Activated naive CD8-positive, alpha-beta T cell treated with anti-CD3 and anti-CD28 coated beads for 36 hours (primary cell): ENCODE measurements at regions not wholly inside any gene's neighbourhood (a gene's known extent, or its start where the extent isn't known, plus 50 kb on each side); places are given as distances from the start of the nearest gene placed in this dataset.

Experiments
- DNase-seq: peaks from one replicate; pipeline ENCODE4 v3.0.0; 2021
- H3K27ac Mint-ChIP-seq: one replicate; pipeline ENCODE4 v1.8.0; 2022; ENCODE audit warnings: mild to moderate bottlenecking, moderate library complexity, mixed read lengths
- H3K27me3 Mint-ChIP-seq: one replicate; pipeline ENCODE4 v1.8.0; 2022; ENCODE audit warnings: mild to moderate bottlenecking, mixed read lengths
- H3K36me3 Mint-ChIP-seq: one replicate; pipeline ENCODE4 v1.8.0; 2021; ENCODE audit warnings: mild to moderate bottlenecking, mixed read lengths
- H3K4me1 Mint-ChIP-seq: one replicate; pipeline ENCODE4 v1.8.0; 2021; ENCODE audit warnings: mixed read lengths
- H3K4me3 Mint-ChIP-seq: one replicate; pipeline ENCODE4 v1.8.0; 2022; ENCODE audit warnings: mild to moderate bottlenecking, moderate library complexity, mixed read lengths
- H3K9me3 Mint-ChIP-seq: one replicate; pipeline ENCODE4 v1.8.0; 2022; ENCODE audit warnings: mixed read lengths

GRCh38 chr1:181387702-181388101 is 95.6 kb upstream of the CACNA1E start:
- Mint-ChIP-seq H3K27me3 (no peaks in the 10 kb centered on the region), H3K4me3 (no peak overlapping the region), H3K36me3 (no peaks in the 10 kb centered on the region)

GRCh38 chr1:181390410-181391077 is 92.8 kb upstream of the CACNA1E start:
- H3K9me3 Mint-ChIP-seq = no peaks in the 10 kb centered on the region
- H3K4me1 Mint-ChIP-seq = peaks cover 32% of the 10 kb centered on the region
- no peaks in the 10 kb centered on the region for H3K36me3 Mint-ChIP-seq
- H3K27me3 Mint-ChIP-seq = no peaks in the 10 kb centered on the region
- no peak overlapping the region for H3K27ac Mint-ChIP-seq
- no peak for DNase-seq
- H3K4me3 Mint-ChIP-seq = no peak overlapping the region

More at GRCh38 chr1:181387702-181388101, 95.6 kb upstream of the CACNA1E start:
- no peaks in the 10 kb centered on the region for H3K9me3 Mint-ChIP-seq
- H3K4me1 Mint-ChIP-seq = peaks cover 20% of the 10 kb centered on the region
- H3K27ac Mint-ChIP-seq = no peak overlapping the region
- no peak for DNase-seq

GRCh38 chr1:181391301-181391900 is 91.9 kb upstream of the CACNA1E start:
- no peaks in the 10 kb centered on the region for H3K9me3 Mint-ChIP-seq
- no peak overlapping the region for H3K27ac Mint-ChIP-seq
- H3K4me1 Mint-ChIP-seq = peaks cover 32% of the 10 kb centered on the region
- no peaks in the 10 kb centered on the region for H3K27me3 Mint-ChIP-seq
- no peak overlapping the region for H3K4me3 Mint-ChIP-seq
- no peak for DNase-seq
- H3K36me3 Mint-ChIP-seq = no peaks in the 10 kb centered on the region

- Mint-ChIP-seq H3K9me3 (no peaks in the 10 kb centered on the region), H3K27ac (peak overlapping the region; percentile 30), H3K4me1 (peaks cover 32% of the 10 kb centered on the region), H3K4me3 (no peak overlapping the region), H3K27me3 (no peaks in the 10 kb centered on the region), H3K36me3 (no peaks in the 10 kb centered on the region)
- DNase-seq = no peak
Observed at GRCh38 chr1:181392133-181392532, 91.2 kb upstream of the CACNA1E start.

GRCh38 chr1:181392613-181393220 is 90.6 kb upstream of the CACNA1E start:
- Mint-ChIP-seq H3K27ac (peak overlapping the region; percentile 30), H3K27me3 (no peaks in the 10 kb centered on the region), H3K36me3 (no peaks in the 10 kb centered on the region), H3K9me3 (no peaks in the 10 kb centered on the region), H3K4me3 (no peak overlapping the region), H3K4me1 (peaks cover 36% of the 10 kb centered on the region)
- DNase-seq = no peak

- no peak overlapping the region for H3K4me3 Mint-ChIP-seq
- DNase-seq = no peak
- H3K9me3 Mint-ChIP-seq = no peaks in the 10 kb centered on the region
Observed at GRCh38 chr1:181394766-181395165, 88.6 kb upstream of the CACNA1E start.

GRCh38 chr1:181396171-181396670 is 87.1 kb upstream of the CACNA1E start:
- no peaks in the 10 kb centered on the region for H3K27me3 Mint-ChIP-seq
- H3K4me1 Mint-ChIP-seq = peaks cover 55% of the 10 kb centered on the region
- no peak overlapping the region for H3K27ac Mint-ChIP-seq
- no peaks in the 10 kb centered on the region for H3K36me3 Mint-ChIP-seq
- H3K4me3 Mint-ChIP-seq = no peak overlapping the region
- peak; percentile 58 for DNase-seq
- no peaks in the 10 kb centered on the region for H3K9me3 Mint-ChIP-seq

More at GRCh38 chr1:181394766-181395165, 88.6 kb upstream of the CACNA1E start:
- H3K4me1 Mint-ChIP-seq = peaks cover 52% of the 10 kb centered on the region
- no peaks in the 10 kb centered on the region for H3K36me3 Mint-ChIP-seq
- H3K27me3 Mint-ChIP-seq = no peaks in the 10 kb centered on the region
- H3K27ac Mint-ChIP-seq = no peak overlapping the region

- H3K36me3 Mint-ChIP-seq = no peaks in the 10 kb centered on the region
- DNase-seq = no peak
- no peaks in the 10 kb centered on the region for H3K9me3 Mint-ChIP-seq
- H3K4me1 Mint-ChIP-seq = peaks cover 53% of the 10 kb centered on the region
- no peak overlapping the region for H3K4me3 Mint-ChIP-seq
- H3K27me3 Mint-ChIP-seq = no peaks in the 10 kb centered on the region
- H3K27ac Mint-ChIP-seq = no peak overlapping the region
Observed at GRCh38 chr1:181396811-181397210, 86.5 kb upstream of the CACNA1E start.

- DNase-seq = peak; percentile 19
- Mint-ChIP-seq H3K4me1 (peaks cover 47% of the 10 kb centered on the region), H3K4me3 (peak overlapping the region; percentile 30), H3K9me3 (no peaks in the 10 kb centered on the region), H3K27me3 (no peaks in the 10 kb centered on the region), H3K27ac (peak overlapping the region; percentile 76), H3K36me3 (no peaks in the 10 kb centered on the region)
Observed at GRCh38 chr1:181397845-181398244, 85.5 kb upstream of the CACNA1E start.

- Mint-ChIP-seq H3K4me1 (peaks cover 41% of the 10 kb centered on the region), H3K4me3 (no peak overlapping the region), H3K27me3 (no peaks in the 10 kb centered on the region)
Observed at GRCh38 chr1:181398544-181398943, 84.8 kb upstream of the CACNA1E start.

GRCh38 chr1:181405584-181405983 is 77.7 kb upstream of the CACNA1E start:
- no peak for DNase-seq
- no peak overlapping the region for H3K4me3 Mint-ChIP-seq
- H3K27ac Mint-ChIP-seq = no peak overlapping the region
- no peaks in the 10 kb centered on the region for H3K9me3 Mint-ChIP-seq
- H3K27me3 Mint-ChIP-seq = no peaks in the 10 kb centered on the region
- H3K36me3 Mint-ChIP-seq = no peaks in the 10 kb centered on the region
- peaks cover 17% of the 10 kb centered on the region for H3K4me1 Mint-ChIP-seq

More at GRCh38 chr1:181398544-181398943, 84.8 kb upstream of the CACNA1E start:
- peak; percentile 51 for DNase-seq
- H3K27ac Mint-ChIP-seq = peak overlapping the region; percentile 76
- H3K36me3 Mint-ChIP-seq = no peaks in the 10 kb centered on the region
- no peaks in the 10 kb centered on the region for H3K9me3 Mint-ChIP-seq

GRCh38 chr1:181406989-181407388 is 76.3 kb upstream of the CACNA1E start:
- Mint-ChIP-seq H3K27me3 (no peaks in the 10 kb centered on the region), H3K27ac (no peak overlapping the region), H3K4me3 (no peak overlapping the region), H3K36me3 (no peaks in the 10 kb centered on the region), H3K9me3 (no peaks in the 10 kb centered on the region), H3K4me1 (peaks cover 10% of the 10 kb centered on the region)
- no peak for DNase-seq

- Mint-ChIP-seq H3K36me3 (no peaks in the 10 kb centered on the region), H3K27me3 (no peaks in the 10 kb centered on the region), H3K9me3 (no peaks in the 10 kb centered on the region), H3K4me3 (no peak overlapping the region), H3K27ac (no peak overlapping the region), H3K4me1 (peaks cover 7% of the 10 kb centered on the region)
- DNase-seq = no peak
Observed at GRCh38 chr1:181409981-181410380, 73.3 kb upstream of the CACNA1E start.

GRCh38 chr1:181412746-181413145 is 70.6 kb upstream of the CACNA1E start:
- H3K4me1 Mint-ChIP-seq = no peaks in the 10 kb centered on the region
- no peaks in the 10 kb centered on the region for H3K9me3 Mint-ChIP-seq
- H3K4me3 Mint-ChIP-seq = no peak overlapping the region
- DNase-seq = no peak
- H3K27me3 Mint-ChIP-seq = no peaks in the 10 kb centered on the region
- H3K27ac Mint-ChIP-seq = no peak overlapping the region
- no peaks in the 10 kb centered on the region for H3K36me3 Mint-ChIP-seq

GRCh38 chr1:181413195-181413815 is 70.0 kb upstream of the CACNA1E start:
- H3K4me3 Mint-ChIP-seq = no peak overlapping the region

More at GRCh38 chr1:181413195-181413815, 70.0 kb upstream of the CACNA1E start:
- H3K27me3 Mint-ChIP-seq = no peaks in the 10 kb centered on the region
- no peak overlapping the region for H3K27ac Mint-ChIP-seq
- DNase-seq = no peak
- no peaks in the 10 kb centered on the region for H3K9me3 Mint-ChIP-seq
- no peaks in the 10 kb centered on the region for H3K4me1 Mint-ChIP-seq
- H3K36me3 Mint-ChIP-seq = no peaks in the 10 kb centered on the region
